ENCODE measurements at regions not wholly inside any gene's neighbourhood (a gene's known extent, or its start where the extent isn't known, plus 50 kb on each side); places are given as distances from the start of the nearest gene placed in this dataset.

GRCh38 chr9:28163619-28164018, 590.3 kb upstream of the C9orf72 start:
- H3K27me3 Mint-ChIP-seq = no peaks in the 10 kb centered on the region
- ATAC-seq (replicated peaks) = no peak
- H3K9me3 Mint-ChIP-seq = peaks cover 3% of the 10 kb centered on the region
- no peak overlapping the region for H3K27ac Mint-ChIP-seq
- no peak overlapping the region for H3K4me3 Mint-ChIP-seq
- H3K36me3 Mint-ChIP-seq (ENCODE audit: low read depth) = no peaks in the 10 kb centered on the region
- H3K4me1 Mint-ChIP-seq = no peaks in the 10 kb centered on the region

DNA sequence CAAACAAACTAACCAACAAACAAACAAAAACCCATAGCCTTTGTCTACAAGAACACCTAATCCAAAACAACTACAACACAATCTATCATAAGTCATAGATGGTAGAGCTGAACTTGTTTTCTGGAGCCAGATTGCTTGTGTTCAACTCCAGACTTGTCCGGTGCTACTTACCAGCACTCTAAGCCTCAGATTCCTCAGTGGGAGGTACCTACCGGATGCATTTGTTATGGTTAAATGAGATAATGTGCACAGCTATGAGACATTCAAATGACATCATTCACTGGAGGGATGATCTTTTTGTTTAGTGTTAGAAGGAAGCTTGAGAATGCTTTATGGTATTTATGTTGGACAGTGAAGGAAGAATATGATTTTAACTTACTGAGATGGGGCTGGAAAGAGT, 592.9 kb upstream of the C9orf72 start:
- Mint-ChIP-seq H3K4me1 (no peaks in the 10 kb centered on the region), H3K27ac (no peak overlapping the region), H3K9me3 (peaks cover 8% of the 10 kb centered on the region), H3K27me3 (no peaks in the 10 kb centered on the region), H3K36me3 (ENCODE audit: low read depth) (no peaks in the 10 kb centered on the region), H3K4me3 (no peak overlapping the region)
- ATAC-seq (replicated peaks) = no peak

GRCh38 chr9:28177142-28177541, 603.9 kb upstream of the C9orf72 start:
- H3K27me3 Mint-ChIP-seq = no peaks in the 10 kb centered on the region
- H3K27ac Mint-ChIP-seq = no peak overlapping the region
- H3K4me3 Mint-ChIP-seq = no peak overlapping the region
- H3K9me3 Mint-ChIP-seq = peaks cover 17% of the 10 kb centered on the region
- no peak for ATAC-seq (replicated peaks)
- no peaks in the 10 kb centered on the region for H3K36me3 Mint-ChIP-seq (ENCODE audit: low read depth)
- H3K4me1 Mint-ChIP-seq = no peaks in the 10 kb centered on the region

DNA sequence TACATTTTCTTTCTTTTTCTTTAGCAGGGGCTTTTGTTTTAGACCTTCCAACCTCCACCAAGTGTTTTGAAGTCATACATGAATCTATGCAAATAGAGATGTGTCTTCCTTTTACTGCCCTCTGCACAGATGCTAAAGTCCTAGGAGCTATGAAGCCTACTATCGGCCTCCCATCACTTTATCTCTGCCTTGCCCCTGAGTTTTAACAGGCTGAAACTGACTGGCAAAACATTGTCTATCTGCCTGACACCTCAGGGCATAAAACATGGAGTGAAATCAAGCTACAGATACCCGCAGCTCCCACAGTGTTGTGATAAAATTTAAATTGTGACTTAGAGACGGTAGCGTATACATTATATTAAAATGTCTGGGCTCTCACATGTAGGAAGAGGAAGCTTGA, 604.6 kb upstream of the C9orf72 start:
- Mint-ChIP-seq H3K27me3 (no peaks in the 10 kb centered on the region), H3K36me3 (ENCODE audit: low read depth) (no peaks in the 10 kb centered on the region), H3K9me3 (peaks cover 18% of the 10 kb centered on the region), H3K4me1 (no peaks in the 10 kb centered on the region), H3K27ac (no peak overlapping the region), H3K4me3 (no peak overlapping the region)
- ATAC-seq (replicated peaks) = no peak

DNA sequence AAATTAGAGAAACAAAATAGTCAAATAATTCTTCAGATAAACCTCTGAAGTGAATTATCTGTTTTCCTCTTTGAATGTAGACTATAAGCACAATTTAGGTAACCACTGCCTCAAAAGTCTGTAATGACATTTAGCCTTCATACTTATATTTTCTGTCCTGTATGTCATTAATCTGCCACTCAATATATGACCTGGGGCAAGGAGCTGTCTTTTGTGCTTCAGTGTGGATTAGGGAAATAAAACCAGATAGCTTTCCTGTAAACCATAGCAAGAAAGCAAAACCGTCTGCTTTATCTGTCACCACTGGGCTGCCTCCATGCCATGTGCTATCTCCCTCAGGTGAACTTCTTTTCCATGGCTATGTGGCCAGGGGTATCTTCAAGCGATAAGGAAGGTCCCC, 606.6 kb upstream of the C9orf72 start:
- H3K27me3 Mint-ChIP-seq = no peaks in the 10 kb centered on the region
- H3K27ac Mint-ChIP-seq = no peak overlapping the region
- no peak for ATAC-seq (replicated peaks)
- H3K9me3 Mint-ChIP-seq = peaks cover 15% of the 10 kb centered on the region
- no peak overlapping the region for H3K4me3 Mint-ChIP-seq
- H3K36me3 Mint-ChIP-seq (ENCODE audit: low read depth) = no peaks in the 10 kb centered on the region
- no peaks in the 10 kb centered on the region for H3K4me1 Mint-ChIP-seq

- Mint-ChIP-seq H3K27ac (no peak overlapping the region), H3K27me3 (no peaks in the 10 kb centered on the region), H3K4me1 (no peaks in the 10 kb centered on the region), H3K9me3 (peaks cover 16% of the 10 kb centered on the region), H3K36me3 (ENCODE audit: low read depth) (no peaks in the 10 kb centered on the region), H3K4me3 (no peak overlapping the region)
- ATAC-seq (replicated peaks) = no peak
These were observed 617.7 kb upstream of the C9orf72 start for GRCh38 chr9:28190981-28191380.

- Mint-ChIP-seq H3K36me3 (ENCODE audit: low read depth) (no peaks in the 10 kb centered on the region), H3K9me3 (peaks cover 5% of the 10 kb centered on the region), H3K27me3 (no peaks in the 10 kb centered on the region), H3K27ac (no peak overlapping the region), H3K4me3 (no peak overlapping the region), H3K4me1 (no peaks in the 10 kb centered on the region)
- no peak for ATAC-seq (replicated peaks)
These were observed 624.4 kb upstream of the C9orf72 start for GRCh38 chr9:28197653-28198052.

- no peak for ATAC-seq (replicated peaks)
- Mint-ChIP-seq H3K4me1 (no peaks in the 10 kb centered on the region), H3K9me3 (peaks cover 8% of the 10 kb centered on the region), H3K27me3 (no peaks in the 10 kb centered on the region), H3K36me3 (ENCODE audit: low read depth) (no peaks in the 10 kb centered on the region), H3K27ac (no peak overlapping the region), H3K4me3 (no peak overlapping the region)
These were observed 629.8 kb upstream of the C9orf72 start for GRCh38 chr9:28203036-28203435.

GRCh38 chr9:28206280-28206679, 633.0 kb upstream of the C9orf72 start:
- ATAC-seq (replicated peaks) = no peak
- Mint-ChIP-seq H3K36me3 (ENCODE audit: low read depth) (no peaks in the 10 kb centered on the region), H3K27me3 (no peaks in the 10 kb centered on the region), H3K9me3 (peaks cover 8% of the 10 kb centered on the region), H3K4me1 (no peaks in the 10 kb centered on the region), H3K4me3 (no peak overlapping the region), H3K27ac (no peak overlapping the region)

DNA sequence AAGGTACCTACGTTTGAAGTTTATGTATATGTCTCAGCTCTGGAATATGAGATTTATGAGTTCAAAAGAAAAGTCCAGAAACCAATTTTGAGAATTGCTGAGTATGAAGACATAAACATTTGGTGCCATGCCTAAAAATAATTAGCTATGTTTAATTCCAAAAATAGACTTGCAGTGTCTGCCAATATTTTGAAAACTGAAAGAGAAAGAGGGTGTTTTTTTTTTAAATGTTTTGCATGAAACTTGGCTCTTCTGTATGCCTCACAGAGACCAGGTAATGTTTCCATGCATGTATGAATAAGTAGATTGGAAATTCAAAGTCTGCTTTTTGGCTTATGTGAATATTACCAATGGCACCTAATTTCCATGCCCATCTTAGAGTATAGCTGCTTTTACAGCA, 634.4 kb upstream of the C9orf72 start:
- Mint-ChIP-seq H3K9me3 (peaks cover 7% of the 10 kb centered on the region), H3K36me3 (ENCODE audit: low read depth) (no peaks in the 10 kb centered on the region), H3K4me3 (no peak overlapping the region), H3K27me3 (no peaks in the 10 kb centered on the region), H3K4me1 (no peaks in the 10 kb centered on the region), H3K27ac (no peak overlapping the region)
- no peak for ATAC-seq (replicated peaks)

- no peak overlapping the region for H3K4me3 Mint-ChIP-seq
- H3K9me3 Mint-ChIP-seq = peaks cover 4% of the 10 kb centered on the region
- H3K27ac Mint-ChIP-seq = no peak overlapping the region
- ATAC-seq (replicated peaks) = no peak
- H3K27me3 Mint-ChIP-seq = no peaks in the 10 kb centered on the region
- no peaks in the 10 kb centered on the region for H3K36me3 Mint-ChIP-seq (ENCODE audit: low read depth)
- H3K4me1 Mint-ChIP-seq = no peaks in the 10 kb centered on the region
These were observed 635.8 kb upstream of the C9orf72 start for GRCh38 chr9:28209130-28209529.

GRCh38 chr9:28212979-28213378, 639.7 kb upstream of the C9orf72 start:
- H3K4me3 Mint-ChIP-seq = no peak overlapping the region
- H3K9me3 Mint-ChIP-seq = peaks cover 4% of the 10 kb centered on the region
- no peak overlapping the region for H3K27ac Mint-ChIP-seq
- no peaks in the 10 kb centered on the region for H3K4me1 Mint-ChIP-seq
- ATAC-seq (replicated peaks) = no peak
- H3K36me3 Mint-ChIP-seq (ENCODE audit: low read depth) = no peaks in the 10 kb centered on the region
- H3K27me3 Mint-ChIP-seq = no peaks in the 10 kb centered on the region

DNA sequence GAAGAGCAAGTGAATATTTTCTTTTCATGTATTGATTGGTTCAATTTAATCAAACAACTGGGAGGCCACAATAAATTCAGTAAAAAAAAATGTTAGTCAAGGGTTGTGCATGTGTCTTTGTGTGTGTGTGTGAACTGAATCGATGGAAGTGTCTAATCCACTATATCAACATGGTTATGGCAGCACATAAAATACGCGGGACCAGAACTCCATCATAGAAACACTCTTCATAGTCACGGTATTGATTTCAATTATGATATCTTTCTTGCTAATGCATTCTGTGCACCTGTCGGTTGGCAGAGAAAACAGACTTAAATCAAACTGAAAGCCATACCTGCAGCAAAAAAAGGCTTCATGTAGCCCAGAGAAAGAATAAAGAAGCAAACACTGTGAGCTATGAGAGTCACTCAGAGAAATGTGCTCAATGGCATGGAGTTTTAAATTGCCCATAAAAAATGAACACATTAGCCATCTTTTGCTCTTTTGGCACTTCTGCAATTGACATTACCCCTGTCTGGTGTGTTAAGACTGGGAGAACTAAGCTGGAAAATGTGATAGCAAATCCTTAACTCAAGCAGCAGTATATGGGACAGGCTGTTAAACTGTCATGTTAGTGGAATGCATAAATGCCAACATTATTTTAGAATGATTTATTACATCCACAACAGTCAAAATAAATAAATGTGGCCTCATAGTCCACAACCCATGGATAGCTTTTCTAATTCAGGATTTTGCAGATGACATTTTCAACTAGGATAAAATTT, 642.4 kb upstream of the C9orf72 start:
- no peaks in the 10 kb centered on the region for H3K36me3 Mint-ChIP-seq (ENCODE audit: low read depth)
- no peaks in the 10 kb centered on the region for H3K4me1 Mint-ChIP-seq
- H3K27ac Mint-ChIP-seq = no peak overlapping the region
- ATAC-seq (replicated peaks) = no peak
- H3K27me3 Mint-ChIP-seq = no peaks in the 10 kb centered on the region
- H3K4me3 Mint-ChIP-seq = no peak overlapping the region
- peaks cover 7% of the 10 kb centered on the region for H3K9me3 Mint-ChIP-seq

DNA sequence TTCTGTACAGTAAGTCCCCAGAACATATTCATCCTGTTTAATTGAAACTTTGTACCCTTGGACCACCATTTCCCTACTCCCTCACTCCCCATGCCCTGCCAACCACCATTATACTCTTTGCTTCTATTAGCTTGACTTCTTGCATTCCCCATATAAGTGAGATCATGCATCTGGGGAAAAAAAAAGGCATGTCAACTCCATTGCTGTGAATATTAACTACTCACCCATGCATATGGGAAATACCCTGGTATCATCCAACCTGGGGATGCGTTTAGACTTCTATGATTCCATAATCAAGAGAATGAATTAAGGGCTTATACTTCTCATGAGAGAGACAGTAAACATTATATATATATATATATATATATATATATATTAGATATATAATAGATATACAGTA, 659.4 kb upstream of the C9orf72 start:
- no peaks in the 10 kb centered on the region for H3K36me3 Mint-ChIP-seq (ENCODE audit: low read depth)
- no peak overlapping the region for H3K27ac Mint-ChIP-seq
- no peak for ATAC-seq (replicated peaks)
- H3K9me3 Mint-ChIP-seq = peaks cover 5% of the 10 kb centered on the region
- no peaks in the 10 kb centered on the region for H3K27me3 Mint-ChIP-seq
- H3K4me1 Mint-ChIP-seq = no peaks in the 10 kb centered on the region
- H3K4me3 Mint-ChIP-seq = no peak overlapping the region

DNA sequence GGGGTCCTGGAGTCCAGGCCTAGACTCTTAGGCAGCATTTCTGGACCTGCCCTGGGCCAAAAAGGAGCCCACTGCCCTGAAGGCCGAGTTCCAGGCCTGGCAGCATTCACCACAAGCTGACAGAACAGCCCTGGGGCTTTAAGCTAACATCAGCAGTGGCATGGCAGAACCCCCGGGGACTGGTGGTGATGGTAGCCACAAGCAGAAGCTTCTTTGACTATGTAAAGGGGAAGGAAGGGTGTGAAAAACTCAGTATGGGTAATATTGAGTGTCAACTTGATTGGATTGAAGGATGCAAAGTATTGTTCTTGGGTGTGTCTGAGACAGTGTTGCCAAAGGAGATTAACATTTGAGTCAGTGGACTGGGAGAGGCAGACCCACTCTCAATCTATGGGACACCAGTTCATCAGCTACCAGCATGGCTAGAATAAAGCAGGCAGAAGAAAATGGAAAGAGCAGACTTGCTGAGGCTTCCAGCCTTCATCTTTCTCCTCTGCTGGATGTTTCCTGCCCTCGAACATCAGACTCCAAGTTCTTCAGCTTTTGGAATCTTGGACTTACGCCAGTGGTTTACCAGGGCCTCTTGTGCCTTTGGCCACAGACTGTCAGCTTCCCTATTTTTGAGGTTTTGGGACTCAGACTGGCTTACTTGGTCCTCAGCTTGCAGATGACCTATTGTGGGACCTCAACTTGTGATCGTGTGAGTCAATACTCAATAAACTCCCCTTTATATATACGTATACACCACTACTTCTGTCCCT, 661.0 kb upstream of the C9orf72 start:
- Mint-ChIP-seq H3K27ac (no peak overlapping the region), H3K27me3 (no peaks in the 10 kb centered on the region)
- ATAC-seq (replicated peaks) = no peak

More for the DNA sequence above, 661.0 kb upstream of the C9orf72 start:
- Mint-ChIP-seq H3K4me1 (no peaks in the 10 kb centered on the region), H3K9me3 (peaks cover 5% of the 10 kb centered on the region), H3K4me3 (no peak overlapping the region), H3K36me3 (ENCODE audit: low read depth) (no peaks in the 10 kb centered on the region)

All from activated T-helper 17 cell treated with anti-CD3 and anti-CD28 coated beads, Interleukin-2, amount 50 U/mL, for 72 hours (primary cell).